ENCODE measurements at regions not wholly inside any gene's neighbourhood (a gene's known extent, or its start where the extent isn't known, plus 50 kb on each side); places are given as distances from the start of the nearest gene placed in this dataset.
"Not testable (repeated sequence)": the region's sequence is repeated elsewhere in the genome, so short reads cannot be mapped to it uniquely, and the experiment has no call there.

DNA sequence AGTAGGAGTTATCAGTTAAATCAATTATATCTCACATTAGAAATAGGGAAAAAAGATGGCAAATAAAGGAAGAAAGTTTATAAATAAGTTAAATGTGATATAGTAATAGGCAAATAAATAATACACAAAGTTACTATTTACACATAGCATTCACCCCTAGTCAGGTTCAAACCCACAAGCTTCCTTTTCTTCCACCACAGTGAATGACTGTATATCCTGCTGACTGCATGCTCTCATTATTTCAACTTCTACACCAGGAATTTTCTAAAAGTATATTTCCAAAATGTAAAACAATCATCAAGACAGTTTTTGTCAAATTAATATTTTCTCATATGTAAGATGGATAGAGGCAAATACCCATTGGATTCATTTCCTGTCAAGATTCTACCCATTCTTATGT is 548.6 kb upstream of the SLITRK5 start:
- DNase-seq = no peak

DNA sequence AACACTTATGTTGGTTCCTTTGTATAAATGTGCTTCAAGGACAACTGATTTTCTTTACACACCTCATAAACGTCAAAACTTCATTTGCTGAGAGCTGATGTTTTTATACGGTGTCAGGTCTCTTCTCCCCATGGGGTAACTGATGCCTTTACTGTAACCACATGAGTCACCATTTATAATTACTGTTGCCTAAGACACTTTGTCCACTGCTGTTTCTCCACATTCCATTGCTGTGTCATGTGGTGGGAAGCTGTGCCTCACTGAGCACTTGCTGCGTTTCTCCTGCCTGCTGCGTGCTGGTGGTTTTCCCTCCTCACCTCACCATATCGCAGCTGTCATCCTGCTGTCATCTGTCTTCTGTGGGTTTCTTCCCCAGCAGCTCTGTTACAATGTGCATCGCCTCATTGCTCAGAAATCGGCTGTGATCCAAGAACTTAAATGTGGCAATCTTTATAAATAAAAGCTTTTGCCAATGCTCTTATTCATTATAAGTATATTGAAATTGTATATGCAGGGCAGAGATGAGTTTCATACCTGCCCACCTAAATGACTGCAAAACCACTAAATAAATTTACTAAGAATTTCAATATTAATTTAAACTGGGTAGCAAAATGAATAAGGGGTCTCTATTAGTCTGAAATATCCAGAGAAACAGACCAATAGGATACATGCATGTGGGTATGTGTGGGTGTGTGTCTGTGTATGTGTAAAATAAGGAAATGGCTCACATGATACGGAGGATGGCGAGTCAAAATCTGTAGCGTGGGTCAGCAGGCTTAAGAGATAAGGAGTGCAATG is 547.0 kb upstream of the SLITRK5 start:
- no peak for DNase-seq

- no peak for DNase-seq
Observed at GRCh38 chr13:87124785-87125074, 546.4 kb upstream of the SLITRK5 start.

- DNase-seq = peak in 1 of 2 donors; percentile 46
Observed at GRCh38 chr13:87128036-87128435, 543.1 kb upstream of the SLITRK5 start.

DNA sequence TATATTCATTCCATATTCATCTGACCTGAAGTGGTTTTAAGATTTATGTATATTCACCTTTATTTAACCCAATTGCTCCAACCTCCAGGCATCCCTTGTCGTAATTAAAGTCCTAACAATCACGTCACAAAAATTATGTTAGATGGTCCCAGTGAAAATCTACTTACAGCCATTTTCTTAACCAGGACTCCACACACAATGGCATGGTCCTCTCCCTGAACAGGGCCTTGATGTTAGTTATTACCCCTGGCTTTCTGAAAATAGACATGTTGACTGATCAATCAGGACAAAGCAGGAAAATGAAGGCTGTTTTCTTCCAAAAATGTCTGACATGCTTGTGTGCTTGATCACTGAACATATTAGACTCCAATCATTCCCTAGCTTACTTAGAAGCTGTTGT is 542.7 kb upstream of the SLITRK5 start:
- DNase-seq = no peak

DNA sequence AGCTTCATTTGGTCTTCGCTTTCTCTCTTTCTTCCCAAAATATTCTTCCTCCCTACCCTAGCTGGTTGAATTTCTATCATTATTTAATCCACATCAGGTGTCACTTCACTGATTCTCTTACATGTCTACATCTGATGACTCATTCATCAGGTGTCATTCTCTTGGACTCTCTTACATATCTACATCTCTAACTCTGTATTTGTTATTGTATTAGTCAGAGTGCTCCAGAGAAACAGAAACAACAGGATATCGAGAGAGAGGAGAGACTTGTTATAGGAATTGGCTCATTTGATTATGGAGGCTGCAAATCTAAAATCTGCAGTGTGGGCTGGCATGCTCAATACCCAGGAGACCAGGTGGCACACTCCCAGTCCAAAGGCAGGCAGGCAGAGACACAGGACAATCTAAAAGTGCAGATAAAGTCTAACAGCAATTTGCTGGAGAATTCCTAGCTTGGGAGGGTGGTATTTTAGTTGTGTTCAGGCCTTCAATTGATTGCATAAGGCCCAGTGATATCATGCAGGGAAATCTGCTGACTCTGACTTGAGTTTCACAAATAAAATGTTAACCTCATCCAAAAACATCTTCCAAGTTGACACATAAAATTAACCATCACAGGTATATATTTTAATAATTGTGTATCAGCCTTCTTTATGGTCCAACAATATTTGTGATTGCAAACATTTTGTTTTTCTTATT is 541.4 kb upstream of the SLITRK5 start:
- DNase-seq = no peak

GRCh38 chr13:87130423-87130822 is 540.7 kb upstream of the SLITRK5 start:
- no peak for DNase-seq

DNA sequence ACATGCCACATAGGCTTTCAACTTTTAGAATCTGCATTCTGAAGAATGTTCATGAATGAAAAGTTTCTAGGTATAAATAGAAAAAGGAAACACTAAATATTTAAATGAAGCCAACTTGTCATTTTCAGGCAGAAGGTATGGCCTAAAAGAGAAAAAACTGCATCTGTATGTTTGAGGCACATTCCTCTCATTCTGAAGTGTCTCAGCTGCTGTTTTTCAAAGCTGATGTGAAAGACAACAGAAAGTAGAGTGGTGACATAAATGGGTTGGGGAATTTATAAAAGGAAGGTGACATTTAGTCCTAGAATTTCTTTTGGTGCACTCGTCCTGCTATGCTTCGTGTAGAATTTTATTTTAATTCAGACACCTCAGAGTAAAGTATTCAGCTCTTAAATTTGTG is 539.6 kb upstream of the SLITRK5 start:
- DNase-seq = no peak

DNA sequence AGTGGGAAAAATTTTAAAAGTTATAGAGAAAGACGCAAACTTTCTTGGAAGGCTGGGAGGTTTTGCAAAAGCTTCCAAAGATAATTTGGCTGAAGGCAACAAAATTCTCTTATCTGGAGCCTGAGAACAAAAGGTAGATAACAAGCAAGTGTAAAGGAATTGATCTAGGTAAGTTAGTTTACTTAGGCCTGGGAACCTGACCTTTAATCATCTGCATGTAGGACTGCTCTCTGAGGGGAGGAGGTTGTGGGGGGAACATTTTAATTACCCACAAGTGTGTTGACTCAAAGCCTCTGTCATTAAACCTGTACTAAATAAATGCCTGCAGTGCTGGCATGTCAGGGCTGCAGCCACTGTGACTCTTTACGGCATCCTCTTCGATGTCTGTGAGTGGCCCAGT is 532.3 kb upstream of the SLITRK5 start:
- DNase-seq = no peak

DNA sequence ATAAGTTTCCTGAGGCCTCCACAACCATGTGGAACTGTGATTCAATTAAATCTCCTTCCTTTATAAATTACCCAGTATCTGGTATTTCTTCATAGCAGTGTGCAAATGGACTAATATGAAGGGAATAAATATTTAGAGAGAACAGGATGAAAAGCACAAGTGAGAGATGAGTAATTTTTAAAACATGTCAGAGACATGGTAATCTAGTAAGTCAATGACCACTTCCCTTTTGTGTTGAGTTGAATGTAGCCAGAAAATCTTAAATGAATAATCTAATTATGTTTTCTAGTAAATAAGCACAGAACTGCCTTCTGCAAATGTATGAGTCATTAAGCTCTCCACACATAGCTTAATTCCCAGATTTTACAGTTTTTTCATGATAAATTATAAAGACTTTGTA is 524.1 kb upstream of the SLITRK5 start:
- DNase-seq = no peak

- no peak for DNase-seq
Observed at GRCh38 chr13:87153371-87153770, 517.8 kb upstream of the SLITRK5 start.

GRCh38 chr13:87166348-87166747 is 504.8 kb upstream of the SLITRK5 start:
- no peak for DNase-seq

- DNase-seq = no peak
Observed at GRCh38 chr13:87168390-87168789, 502.8 kb upstream of the SLITRK5 start.

DNA sequence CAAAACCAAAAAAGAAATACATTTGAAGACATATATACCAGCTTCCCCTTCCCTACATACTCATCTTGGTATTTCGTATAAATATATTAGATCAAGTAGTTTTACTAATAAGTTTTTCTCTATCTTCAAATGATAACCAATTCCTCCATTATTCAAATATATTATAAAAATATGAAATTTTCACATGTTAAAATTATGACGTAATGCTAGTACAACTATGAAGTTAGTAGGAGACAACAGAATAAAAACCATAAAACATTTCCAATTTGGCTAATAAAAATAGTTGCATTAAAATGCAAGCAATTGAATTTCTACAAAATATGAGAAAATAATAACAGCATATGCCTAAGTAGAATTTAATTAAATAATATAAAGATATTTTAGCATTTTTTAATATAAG is 501.8 kb upstream of the SLITRK5 start:
- DNase-seq = no peak

DNA sequence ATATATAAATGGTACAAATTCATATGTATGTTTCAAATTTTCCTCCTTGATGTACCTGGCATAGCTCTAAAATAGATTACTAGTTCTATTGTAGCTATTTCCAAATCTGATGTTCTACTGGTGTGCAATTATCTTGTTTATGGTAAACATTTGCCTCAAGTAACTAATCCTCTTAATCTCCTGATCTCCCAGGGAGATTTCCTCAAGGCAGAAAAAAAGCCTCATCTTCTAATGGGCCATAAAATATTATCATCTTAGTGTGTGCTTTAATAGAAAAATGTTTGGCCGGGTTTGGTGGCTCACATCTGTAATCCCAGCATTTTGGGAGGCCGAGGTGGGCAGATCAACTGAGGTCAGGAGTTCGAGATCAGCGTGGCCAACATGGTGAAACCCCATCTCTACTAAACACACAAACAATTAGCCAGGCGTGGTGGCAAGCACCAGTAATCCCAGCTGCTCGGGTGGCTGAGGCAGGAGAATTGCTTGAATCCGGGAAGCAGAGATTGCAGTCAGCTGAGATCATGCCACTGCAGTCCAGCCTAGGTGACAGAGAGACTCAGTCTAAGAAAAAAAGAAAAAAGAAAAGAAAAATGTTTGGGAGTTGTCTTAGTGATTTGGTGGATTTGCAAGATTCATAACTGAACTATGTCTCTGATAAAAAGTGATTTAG is 498.9 kb upstream of the SLITRK5 start:
- no peak for DNase-seq

- DNase-seq = not testable (repeated sequence)
Observed at GRCh38 chr13:87185138-87185537, 486.0 kb upstream of the SLITRK5 start.

DNA sequence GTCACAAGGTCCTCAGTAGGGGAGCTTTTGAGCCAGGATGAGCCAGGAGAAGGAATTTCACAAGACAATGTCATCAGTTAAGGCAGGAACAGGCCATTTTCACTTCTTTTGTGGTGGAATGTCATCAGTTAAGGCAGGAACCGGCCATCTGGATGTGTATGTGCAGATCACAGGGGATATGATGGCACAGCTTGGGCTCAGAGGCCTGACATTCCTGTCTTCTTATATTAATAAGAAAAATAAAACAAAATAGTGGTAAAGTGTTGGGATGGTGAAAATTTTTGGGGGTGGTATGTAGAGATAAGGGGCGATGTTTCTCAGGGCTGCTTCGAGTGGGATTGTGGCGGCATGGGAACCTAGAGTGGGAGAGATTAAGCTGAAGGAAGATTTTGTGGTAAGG is 484.5 kb upstream of the SLITRK5 start:
- not testable (repeated sequence) for DNase-seq

DNA sequence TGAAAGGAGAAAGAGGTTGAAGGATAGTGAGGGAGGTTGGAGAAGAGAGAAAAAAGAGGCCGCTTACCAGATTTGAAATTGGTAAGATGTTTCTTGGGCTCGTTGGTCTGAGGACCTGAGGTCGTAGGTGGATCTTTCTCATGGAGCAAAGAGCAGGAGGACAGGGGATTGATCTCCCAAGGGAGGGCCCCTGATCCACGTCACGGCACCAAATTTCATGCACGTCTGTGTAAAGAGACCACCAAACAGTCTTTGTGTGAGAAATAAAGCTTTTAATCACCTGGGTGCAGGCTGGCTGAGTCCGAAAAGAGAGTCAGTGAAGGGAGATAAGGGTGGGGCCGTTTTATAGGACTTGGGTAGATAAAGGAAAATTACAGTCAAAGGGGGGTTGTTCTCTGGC is 479.7 kb upstream of the SLITRK5 start:
- DNase-seq = not testable (repeated sequence)

DNA sequence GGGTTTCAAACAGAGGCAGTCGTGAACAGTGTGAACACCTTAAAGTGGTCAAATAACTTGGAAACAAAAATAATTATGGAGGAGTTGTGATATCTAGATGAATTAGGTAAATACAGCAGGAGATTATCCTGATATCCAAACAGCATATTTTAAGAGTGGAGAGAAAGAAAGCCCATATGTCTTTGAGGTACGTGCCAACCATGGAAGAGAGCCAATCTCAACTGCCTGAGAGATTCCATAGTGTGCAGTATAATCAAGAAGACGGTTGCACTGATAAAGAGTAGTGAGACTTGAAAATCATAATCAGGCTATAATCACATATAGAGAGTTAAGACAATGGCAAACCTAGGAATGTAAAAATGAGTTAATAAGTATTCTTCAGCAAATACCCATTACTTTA is 472.8 kb upstream of the SLITRK5 start:
- DNase-seq = no peak

DNA sequence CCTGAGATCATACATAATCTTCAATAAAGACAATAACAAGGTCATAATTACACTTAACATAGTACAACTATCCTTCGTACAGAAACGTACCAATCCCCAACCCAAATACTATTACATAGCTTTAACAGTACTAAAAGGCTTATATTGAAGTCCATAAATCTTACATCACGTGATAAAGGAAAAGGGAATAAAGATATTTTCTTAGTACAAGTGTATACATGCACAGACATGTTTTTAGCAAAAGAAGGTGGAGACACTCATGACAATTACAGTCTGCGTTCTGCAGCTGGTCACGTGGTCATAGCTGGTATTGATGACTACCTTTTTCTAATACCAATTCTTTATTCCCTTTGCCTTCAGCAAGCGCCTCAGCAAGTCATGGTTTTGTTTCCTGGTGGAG is 464.5 kb upstream of the SLITRK5 start:
- no peak for DNase-seq

DNA sequence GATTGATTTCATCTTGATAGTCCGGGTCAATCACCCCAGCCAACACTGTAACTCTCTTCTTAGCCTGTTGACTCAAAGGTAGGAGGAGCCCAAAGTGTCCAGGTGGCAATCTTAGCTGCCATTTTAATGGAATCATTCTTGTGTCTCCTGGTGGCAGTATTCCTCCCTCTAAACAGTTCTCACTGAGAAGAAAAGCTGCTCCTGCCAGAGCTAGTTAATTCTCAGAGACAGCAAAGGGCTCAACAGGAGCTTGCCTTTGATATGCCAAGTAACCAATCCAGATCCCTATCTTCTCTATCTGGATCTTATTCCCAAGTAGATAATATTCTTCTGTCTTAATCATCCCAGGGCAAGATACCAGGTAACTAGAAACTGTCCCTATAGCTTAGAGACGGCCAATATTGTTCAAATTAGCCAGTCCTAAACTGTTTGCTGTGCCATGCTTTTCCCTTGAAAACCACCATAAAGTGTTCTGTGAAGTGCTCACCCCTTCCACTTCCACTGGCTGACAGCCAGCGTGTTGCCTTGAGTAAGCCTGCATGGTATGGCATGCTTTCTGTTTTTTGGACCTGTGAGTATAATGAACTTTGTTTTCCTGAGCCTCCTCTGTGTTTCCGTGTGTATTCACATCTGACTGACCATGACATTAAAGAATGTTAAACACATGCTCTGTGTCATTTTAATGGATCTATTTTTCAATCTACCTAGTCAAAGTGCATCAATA is 463.7 kb upstream of the SLITRK5 start:
- DNase-seq = no peak

GRCh38 chr13:87208636-87209035 is 462.5 kb upstream of the SLITRK5 start:
- DNase-seq = no peak

DNA sequence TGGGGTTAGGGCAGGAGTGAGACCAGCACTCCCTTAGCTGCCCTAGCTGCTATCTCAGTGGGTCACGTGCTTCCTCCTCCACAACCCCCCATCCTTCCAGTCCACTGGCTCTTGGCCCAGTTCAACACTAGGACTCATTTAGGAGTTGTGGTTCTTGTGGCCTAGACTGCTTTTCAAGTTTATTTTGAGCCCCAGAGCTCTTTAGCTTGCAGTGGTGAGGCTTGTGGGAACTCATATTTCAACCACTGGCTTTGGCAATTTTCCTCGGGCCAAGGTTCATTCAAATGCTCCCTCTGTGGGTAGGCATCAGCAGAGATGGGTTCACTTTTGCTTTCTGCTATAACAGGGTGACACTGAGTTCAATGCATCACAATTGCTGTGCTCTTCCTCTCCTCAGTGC is 436.2 kb upstream of the SLITRK5 start:
- DNase-seq = no peak

- DNase-seq = no peak
Observed at GRCh38 chr13:87235621-87236020, 435.6 kb upstream of the SLITRK5 start.
